WTC11 (cell line): ENCODE measurements at regions not wholly inside any gene's neighbourhood (a gene's known extent, or its start where the extent isn't known, plus 50 kb on each side); places are given as distances from the start of the nearest gene placed in this dataset.

ENCODE experiments used
- CTCF ChIP-seq: fragments of 200-600 bp; IDR thresholded peaks from 2 replicates; pipeline ENCODE4 v1.8.0; 2022; ENCODE audit warnings: antibody characterized with exemption
- IRF2 ChIP-seq: sonication (generic); formaldehyde crosslinking; IDR thresholded peaks from 2 replicates; pipeline ENCODE4 v1.8.0; 2022; ENCODE audit warnings: low read depth, missing genetic modification reagents, borderline replicate concordance
- MAX ChIP-seq: sonication (generic); formaldehyde crosslinking; IDR thresholded peaks from 2 replicates; pipeline ENCODE4 v1.8.0; 2022; ENCODE audit warnings: mild to moderate bottlenecking, missing genetic modification reagents
- MLX ChIP-seq: sonication (generic); formaldehyde crosslinking; IDR thresholded peaks from 2 replicates; pipeline ENCODE4 v1.8.1; 2023; ENCODE audit warnings: mild to moderate bottlenecking, missing genetic modification reagents, moderate library complexity
- NFATC4 ChIP-seq: fragments of 250-450 bp; sonication (Bioruptor Pico); IDR thresholded peaks from 2 replicates; pipeline ENCODE4 v1.9.0; 2021; ENCODE audit warnings: mild to moderate bottlenecking
- NFE2L1 ChIP-seq: sonication (generic); formaldehyde crosslinking; IDR thresholded peaks from 2 replicates; pipeline ENCODE4 v1.8.1; 2023; ENCODE audit warnings: missing genetic modification reagents
- NFYB ChIP-seq: sonication (generic); formaldehyde crosslinking; conservative IDR thresholded peaks from 2 replicates; pipeline ENCODE4 v1.8.0; 2022; ENCODE audit warnings: low read depth, missing genetic modification reagents
- SMAD3 ChIP-seq: sonication (generic); formaldehyde crosslinking; IDR thresholded peaks from 2 replicates; pipeline ENCODE4 v1.8.0; 2022; ENCODE audit warnings: missing genetic modification reagents, mild to moderate bottlenecking, borderline replicate concordance
- ZNF121 ChIP-seq: sonication (generic); formaldehyde crosslinking; IDR thresholded peaks from 2 replicates; pipeline ENCODE4 v1.8.0; 2023; ENCODE audit warnings: missing genetic modification reagents
- ZNF281 ChIP-seq: sonication (generic); formaldehyde crosslinking; IDR thresholded peaks from 2 replicates; pipeline ENCODE4 v1.8.0; 2023; ENCODE audit warnings: mild to moderate bottlenecking, missing genetic modification reagents
- TF ChIP-seq, protein P1 (sequence below): sonication (generic); formaldehyde crosslinking; IDR thresholded peaks from 2 replicates; pipeline ENCODE4 v1.8.0; 2022; ENCODE audit warnings: mild to moderate bottlenecking, missing genetic modification reagents
- TF ChIP-seq, protein P2 (sequence below): sonication (generic); formaldehyde crosslinking; IDR thresholded peaks from 2 replicates; pipeline ENCODE4 v1.8.1; 2023; ENCODE audit warnings: mild to moderate bottlenecking, missing genetic modification reagents
- TF ChIP-seq, protein P3 (sequence below): sonication (generic); formaldehyde crosslinking; IDR thresholded peaks from 2 replicates; pipeline ENCODE4 v1.8.0; 2022; ENCODE audit warnings: mild to moderate bottlenecking, missing genetic modification reagents

GRCh38 chr17:16877099-16877498, 94.8 kb downstream of the TNFRSF13B start:
- TF ChIP-seq MAX (no peak), NFYB (CRISPR knock-in tag) (no peak), CTCF (no peak), ZNF121 (no peak), ZNF281 (CRISPR knock-in tag) (no peak), SMAD3 (no peak), IRF2 (no peak), NFE2L1 (CRISPR knock-in tag) (no peak), NFATC4 (CRISPR knock-in tag) (no peak), MLX (CRISPR knock-in tag) (no peak)
- TF ChIP-seq, protein P1, sequence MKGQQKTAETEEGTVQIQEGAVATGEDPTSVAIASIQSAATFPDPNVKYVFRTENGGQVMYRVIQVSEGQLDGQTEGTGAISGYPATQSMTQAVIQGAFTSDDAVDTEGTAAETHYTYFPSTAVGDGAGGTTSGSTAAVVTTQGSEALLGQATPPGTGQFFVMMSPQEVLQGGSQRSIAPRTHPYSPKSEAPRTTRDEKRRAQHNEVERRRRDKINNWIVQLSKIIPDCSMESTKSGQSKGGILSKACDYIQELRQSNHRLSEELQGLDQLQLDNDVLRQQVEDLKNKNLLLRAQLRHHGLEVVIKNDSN (CRISPR knock-in tag) = no peak
- TF ChIP-seq, protein P2, sequence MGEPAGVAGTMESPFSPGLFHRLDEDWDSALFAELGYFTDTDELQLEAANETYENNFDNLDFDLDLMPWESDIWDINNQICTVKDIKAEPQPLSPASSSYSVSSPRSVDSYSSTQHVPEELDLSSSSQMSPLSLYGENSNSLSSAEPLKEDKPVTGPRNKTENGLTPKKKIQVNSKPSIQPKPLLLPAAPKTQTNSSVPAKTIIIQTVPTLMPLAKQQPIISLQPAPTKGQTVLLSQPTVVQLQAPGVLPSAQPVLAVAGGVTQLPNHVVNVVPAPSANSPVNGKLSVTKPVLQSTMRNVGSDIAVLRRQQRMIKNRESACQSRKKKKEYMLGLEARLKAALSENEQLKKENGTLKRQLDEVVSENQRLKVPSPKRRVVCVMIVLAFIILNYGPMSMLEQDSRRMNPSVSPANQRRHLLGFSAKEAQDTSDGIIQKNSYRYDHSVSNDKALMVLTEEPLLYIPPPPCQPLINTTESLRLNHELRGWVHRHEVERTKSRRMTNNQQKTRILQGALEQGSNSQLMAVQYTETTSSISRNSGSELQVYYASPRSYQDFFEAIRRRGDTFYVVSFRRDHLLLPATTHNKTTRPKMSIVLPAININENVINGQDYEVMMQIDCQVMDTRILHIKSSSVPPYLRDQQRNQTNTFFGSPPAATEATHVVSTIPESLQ (CRISPR knock-in tag) = no peak
- TF ChIP-seq, protein P3, sequence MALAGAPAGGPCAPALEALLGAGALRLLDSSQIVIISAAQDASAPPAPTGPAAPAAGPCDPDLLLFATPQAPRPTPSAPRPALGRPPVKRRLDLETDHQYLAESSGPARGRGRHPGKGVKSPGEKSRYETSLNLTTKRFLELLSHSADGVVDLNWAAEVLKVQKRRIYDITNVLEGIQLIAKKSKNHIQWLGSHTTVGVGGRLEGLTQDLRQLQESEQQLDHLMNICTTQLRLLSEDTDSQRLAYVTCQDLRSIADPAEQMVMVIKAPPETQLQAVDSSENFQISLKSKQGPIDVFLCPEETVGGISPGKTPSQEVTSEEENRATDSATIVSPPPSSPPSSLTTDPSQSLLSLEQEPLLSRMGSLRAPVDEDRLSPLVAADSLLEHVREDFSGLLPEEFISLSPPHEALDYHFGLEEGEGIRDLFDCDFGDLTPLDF (CRISPR knock-in tag) = no peak
